ENCODE measurements at regions not wholly inside any gene's neighbourhood (a gene's known extent, or its start where the extent isn't known, plus 50 kb on each side); places are given as distances from the start of the nearest gene placed in this dataset.

- DNase-seq (ENCODE audit: low spot score in 2 of 2): no peak
- in situ Hi-C loops (cut with MboI; ENCODE audit: low sequenced_read_pairs): no loop called here
- no peaks in the 10 kb centered on the region for H3K4me1 ChIP-seq
- H3K9me3 ChIP-seq: no peaks in the 10 kb centered on the region
- no peaks in the 10 kb centered on the region for H3K27me3 ChIP-seq (ENCODE audit: low read depth)
- no peak overlapping the region for H3K4me3 ChIP-seq
- H3K36me3 ChIP-seq (replicated peaks): no peaks in the 10 kb centered on the region
Measured at GRCh38 chr1:103208844-103209243, 100.5 kb upstream of the COL11A1 start.

- Histone ChIP-seq H3K36me3 (replicated peaks) (no peaks in the 10 kb centered on the region), H3K9me3 (no peaks in the 10 kb centered on the region), H3K4me1 (peaks cover 15% of the 10 kb centered on the region), H3K4me3 (no peak overlapping the region), H3K27me3 (ENCODE audit: low read depth) (no peaks in the 10 kb centered on the region)
- no peak for DNase-seq (ENCODE audit: low spot score in 2 of 2)
- in situ Hi-C loops (cut with MboI; ENCODE audit: low sequenced_read_pairs): no loop called here
Measured at GRCh38 chr1:103199001-103199400, 90.7 kb upstream of the COL11A1 start.

GRCh38 chr1:103198076-103198475, 89.8 kb upstream of the COL11A1 start:
- H3K36me3 ChIP-seq (replicated peaks): no peaks in the 10 kb centered on the region
- no peak overlapping the region for H3K4me3 ChIP-seq
- no peak for DNase-seq (ENCODE audit: low spot score in 2 of 2)
- H3K4me1 ChIP-seq: peaks cover 16% of the 10 kb centered on the region
- H3K27me3 ChIP-seq (ENCODE audit: low read depth): no peaks in the 10 kb centered on the region
- H3K9me3 ChIP-seq: no peaks in the 10 kb centered on the region
- in situ Hi-C loops (cut with MboI; ENCODE audit: low sequenced_read_pairs): no loop called here

GRCh38 chr1:103197216-103197615, 88.9 kb upstream of the COL11A1 start:
- Histone ChIP-seq H3K4me3 (no peak overlapping the region), H3K4me1 (peaks cover 16% of the 10 kb centered on the region), H3K9me3 (no peaks in the 10 kb centered on the region), H3K36me3 (replicated peaks) (no peaks in the 10 kb centered on the region), H3K27me3 (ENCODE audit: low read depth) (no peaks in the 10 kb centered on the region)
- DNase-seq (ENCODE audit: low spot score in 2 of 2): no peak
- in situ Hi-C loops (cut with MboI; ENCODE audit: low sequenced_read_pairs): no loop called here

- H3K27me3 ChIP-seq (ENCODE audit: low read depth): no peaks in the 10 kb centered on the region
- peaks cover 16% of the 10 kb centered on the region for H3K4me1 ChIP-seq
- no peaks in the 10 kb centered on the region for H3K36me3 ChIP-seq (replicated peaks)
- no peak overlapping the region for H3K4me3 ChIP-seq
- no peaks in the 10 kb centered on the region for H3K9me3 ChIP-seq
- in situ Hi-C loops (cut with MboI; ENCODE audit: low sequenced_read_pairs): no loop called here
- DNase-seq (ENCODE audit: low spot score in 2 of 2): peak in 1 of 2 experiments; percentile 65
Measured at GRCh38 chr1:103194984-103195383, 86.7 kb upstream of the COL11A1 start.

GRCh38 chr1:103194060-103194459, 85.7 kb upstream of the COL11A1 start:
- no peaks in the 10 kb centered on the region for H3K36me3 ChIP-seq (replicated peaks)
- no peaks in the 10 kb centered on the region for H3K9me3 ChIP-seq
- in situ Hi-C loops (cut with MboI; ENCODE audit: low sequenced_read_pairs): no loop called here
- no peak overlapping the region for H3K4me3 ChIP-seq
- peaks cover 16% of the 10 kb centered on the region for H3K4me1 ChIP-seq
- no peak for DNase-seq (ENCODE audit: low spot score in 2 of 2)
- no peaks in the 10 kb centered on the region for H3K27me3 ChIP-seq (ENCODE audit: low read depth)

- H3K27me3 ChIP-seq (ENCODE audit: low read depth): no peaks in the 10 kb centered on the region
- H3K4me1 ChIP-seq: peaks cover 16% of the 10 kb centered on the region
- DNase-seq (ENCODE audit: low spot score in 2 of 2): no peak
- no peaks in the 10 kb centered on the region for H3K9me3 ChIP-seq
- in situ Hi-C loops (cut with MboI; ENCODE audit: low sequenced_read_pairs): no loop called here
- no peak overlapping the region for H3K4me3 ChIP-seq
- no peaks in the 10 kb centered on the region for H3K36me3 ChIP-seq (replicated peaks)
Measured at GRCh38 chr1:103191327-103191726, 83.0 kb upstream of the COL11A1 start.

GRCh38 chr1:103190766-103191165, 82.4 kb upstream of the COL11A1 start:
- H3K9me3 ChIP-seq: 0 out of 2 replicates have a peak, but pooled peaks cover under 1% of the 10 kb centered on the region
- no peaks in the 10 kb centered on the region for H3K27me3 ChIP-seq (ENCODE audit: low read depth)
- in situ Hi-C loops (cut with MboI; ENCODE audit: low sequenced_read_pairs): no loop called here
- no peaks in the 10 kb centered on the region for H3K36me3 ChIP-seq (replicated peaks)
- no peak overlapping the region for H3K4me3 ChIP-seq
- no peak for DNase-seq (ENCODE audit: low spot score in 2 of 2)
- H3K4me1 ChIP-seq: peaks cover 16% of the 10 kb centered on the region

GRCh38 chr1:103187673-103188072, 79.4 kb upstream of the COL11A1 start:
- in situ Hi-C loops (cut with MboI; ENCODE audit: low sequenced_read_pairs): no loop called here
- DNase-seq (ENCODE audit: low spot score in 2 of 2): no peak
- no peak overlapping the region for H3K4me3 ChIP-seq

GRCh38 chr1:103180660-103181059, 72.3 kb upstream of the COL11A1 start:
- Histone ChIP-seq H3K36me3 (replicated peaks) (no peaks in the 10 kb centered on the region), H3K27me3 (ENCODE audit: low read depth) (no peaks in the 10 kb centered on the region), H3K9me3 (0 out of 2 replicates have a peak, but pooled peaks cover 1% of the 10 kb centered on the region), H3K4me1 (peaks cover 26% of the 10 kb centered on the region), H3K4me3 (no peak overlapping the region)
- in situ Hi-C loops (cut with MboI; ENCODE audit: low sequenced_read_pairs): no loop called here
- DNase-seq (ENCODE audit: low spot score in 2 of 2): no peak

More at GRCh38 chr1:103187673-103188072, 79.4 kb upstream of the COL11A1 start:
- Histone ChIP-seq H3K36me3 (replicated peaks) (no peaks in the 10 kb centered on the region), H3K27me3 (ENCODE audit: low read depth) (no peaks in the 10 kb centered on the region), H3K9me3 (0 out of 2 replicates have a peak, but pooled peaks cover 3% of the 10 kb centered on the region), H3K4me1 (no peaks in the 10 kb centered on the region)

GRCh38 chr1:103177108-103177775, 68.9 kb upstream of the COL11A1 start:
- in situ Hi-C loops (cut with MboI; ENCODE audit: low sequenced_read_pairs): no loop called here
- DNase-seq (ENCODE audit: low spot score in 2 of 2): peak; percentile 43 to 96
- no peak overlapping the region for H3K4me3 ChIP-seq
- H3K4me1 ChIP-seq: peaks cover 26% of the 10 kb centered on the region
- H3K36me3 ChIP-seq (replicated peaks): no peaks in the 10 kb centered on the region
- H3K27me3 ChIP-seq (ENCODE audit: low read depth): no peaks in the 10 kb centered on the region
- no peaks in the 10 kb centered on the region for H3K9me3 ChIP-seq

GRCh38 chr1:103171041-103171590, 62.8 kb upstream of the COL11A1 start:
- no peaks in the 10 kb centered on the region for H3K36me3 ChIP-seq (replicated peaks)
- no peaks in the 10 kb centered on the region; the same call in 1 of the 2 replicates for H3K4me1 ChIP-seq
- no peaks in the 10 kb centered on the region for H3K27me3 ChIP-seq (ENCODE audit: low read depth)
- H3K9me3 ChIP-seq: no peaks in the 10 kb centered on the region
- in situ Hi-C loops (cut with MboI; ENCODE audit: low sequenced_read_pairs): no loop called here
- no peak overlapping the region for H3K4me3 ChIP-seq
- DNase-seq (ENCODE audit: low spot score in 2 of 2): no peak

- Histone ChIP-seq H3K27me3 (ENCODE audit: low read depth) (no peaks in the 10 kb centered on the region), H3K4me3 (no peak overlapping the region), H3K9me3 (no peaks in the 10 kb centered on the region), H3K4me1 (no peaks in the 10 kb centered on the region), H3K36me3 (replicated peaks) (no peaks in the 10 kb centered on the region)
- no peak for DNase-seq (ENCODE audit: low spot score in 2 of 2)
- in situ Hi-C loops (cut with MboI; ENCODE audit: low sequenced_read_pairs): no loop called here
Measured at GRCh38 chr1:103170609-103171008, 62.3 kb upstream of the COL11A1 start.

- H3K4me3 ChIP-seq: no peak overlapping the region
- H3K4me1 ChIP-seq: no peaks in the 10 kb centered on the region
- peaks cover 2% of the 10 kb centered on the region; the same call in 1 of the 2 replicates for H3K9me3 ChIP-seq
- no peak for DNase-seq (ENCODE audit: low spot score in 2 of 2)
- H3K27me3 ChIP-seq (ENCODE audit: low read depth): no peaks in the 10 kb centered on the region
- no peaks in the 10 kb centered on the region for H3K36me3 ChIP-seq (replicated peaks)
- in situ Hi-C loops (cut with MboI; ENCODE audit: low sequenced_read_pairs): no loop called here
Measured at GRCh38 chr1:103162360-103162759, 54.0 kb upstream of the COL11A1 start.

Measured in HAP-1 (cell line).